Body of pancreas (tissue), 4 donors: ENCODE measurements at regions not wholly inside any gene's neighbourhood (a gene's known extent, or its start where the extent isn't known, plus 50 kb on each side); places are given as distances from the start of the nearest gene placed in this dataset.

Experiments used
- CTCF ChIP-seq, 7 experiments: fragments of 450-650 bp in 4 of 7; fragments of 200-600 bp in 3 of 7; sonication (generic) in 3 of 7; IDR thresholded peaks; one replicate each; pipeline ENCODE4 v1.5.1; 2016 to 2019; ENCODE audit warnings: antibody characterized with exemption in 7 of 7
- POLR2A ChIP-seq, 3 donors: fragments of 450-650 bp; IDR thresholded peaks; one replicate each; pipeline ENCODE4 v1.6.1; 2016; ENCODE audit warnings: antibody characterized with exemption in 3 of 3, mild to moderate bottlenecking in 2 of 3

- no peak for TF ChIP-seq CTCF (IDR thresholded peaks at IDR 0.05)
- no peak for TF ChIP-seq POLR2A (IDR thresholded peaks at IDR 0.05)
Measured at GRCh38 chr6:11644601-11645000, 107.1 kb downstream of the TMEM170B start.
